GM23248 (cell line): ENCODE measurements at regions not wholly inside any gene's neighbourhood (a gene's known extent, or its start where the extent isn't known, plus 50 kb on each side); places are given as distances from the start of the nearest gene placed in this dataset.

Experiments
- EZH2 ChIP-seq: fragments of 200-600 bp; sonication (generic); IDR thresholded peaks from 2 replicates; pipeline ENCODE4 v1.6.1; 2018; ENCODE audit warnings: antibody characterized with exemption, mild to moderate bottlenecking; ENCODE audit not compliant: insufficient read depth, poor library complexity, severe bottlenecking
- EZH2phosphoT487 ChIP-seq: fragments of 200-600 bp; sonication (generic); IDR thresholded peaks from 2 replicates; pipeline ENCODE4 v1.6.1; 2018; ENCODE audit warnings: antibody characterized with exemption, moderate library complexity, mild to moderate bottlenecking, low read depth; ENCODE audit not compliant: insufficient read depth

DNA sequence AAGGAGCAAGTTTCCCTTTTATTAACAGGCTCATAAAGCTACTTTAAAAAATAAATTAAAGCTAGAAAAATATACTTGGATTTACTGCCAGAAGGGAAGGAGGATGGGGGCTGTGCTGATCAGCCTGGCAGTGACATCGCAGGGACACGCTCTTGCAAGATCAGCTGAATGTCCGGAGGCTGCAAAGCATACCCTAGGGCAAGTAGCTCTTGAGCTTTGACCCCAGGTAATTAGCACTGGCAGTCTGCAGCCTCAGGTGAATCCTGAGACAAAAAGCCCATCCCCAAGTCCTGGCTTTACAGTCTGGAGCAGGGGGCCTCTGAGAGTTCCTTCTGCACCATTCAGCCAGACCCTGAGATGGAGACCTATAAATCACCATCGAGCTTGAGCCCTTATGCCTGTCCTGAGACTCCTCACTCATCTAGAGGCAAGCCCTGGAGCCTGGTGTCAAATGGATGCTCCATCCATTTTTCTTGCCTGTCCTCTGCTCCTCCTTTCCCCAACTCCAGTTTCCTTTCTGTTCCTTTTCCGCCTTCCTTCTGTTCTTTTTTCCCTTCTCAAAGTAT is 131.7 kb downstream of the TMEM114 start:
- no peak for TF ChIP-seq EZH2
- no peak for TF ChIP-seq EZH2phosphoT487
